HCT116 (cell line): ENCODE measurements at regions not wholly inside any gene's neighbourhood (a gene's known extent, or its start where the extent isn't known, plus 50 kb on each side); places are given as distances from the start of the nearest gene placed in this dataset.

Experiments
- RAD21 ChIP-seq: IDR thresholded peaks from 2 replicates; pipeline ENCODE4 v1.6.1; 2012; ENCODE audit warnings: low read depth, mild to moderate bottlenecking
- ZFX ChIP-seq: fragments of 450-650 bp; IDR thresholded peaks from 2 replicates; pipeline ENCODE4 v1.6.1; 2017
- TF ChIP-seq, protein P1 (sequence below), 3 experiments: fragments of 200-600 bp in 1 of 3; sonication (generic) in 1 of 3; IDR thresholded peaks in 2 of 3; conservative IDR thresholded peaks in 1 of 3; 2 replicates each; pipeline ENCODE4 v1.5.1; 2012 to 2017; ENCODE audit warnings: low read depth in 2 of 3, low read length in 2 of 3, antibody characterized with exemption in 1 of 3, borderline replicate concordance in 1 of 3, control low read depth in 1 of 3, mild to moderate bottlenecking in 1 of 3, mixed read lengths in 1 of 3, mixed run types in 1 of 3, moderate library complexity in 1 of 3; ENCODE audit not compliant: insufficient read depth in 1 of 3

DNA sequence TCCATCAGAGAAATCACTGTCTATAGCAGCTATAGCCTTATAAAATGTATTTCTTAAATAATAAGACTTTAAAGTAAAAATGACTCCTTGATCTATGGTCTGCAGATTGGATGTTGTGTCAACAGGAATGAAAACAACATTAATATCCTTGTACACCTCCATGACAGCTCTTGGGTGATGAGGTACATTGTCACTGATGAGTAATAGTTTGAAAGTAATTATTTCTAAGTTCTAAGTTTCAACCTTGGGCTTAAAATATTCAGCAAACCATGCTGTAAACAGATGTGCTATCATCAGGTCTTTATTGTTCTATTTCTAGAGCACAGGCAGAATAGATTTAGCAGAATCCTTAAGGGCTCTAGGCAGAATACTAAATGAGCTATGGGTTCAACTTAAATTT, 568.2 kb upstream of the BCHE start:
- TF ChIP-seq, protein P1, sequence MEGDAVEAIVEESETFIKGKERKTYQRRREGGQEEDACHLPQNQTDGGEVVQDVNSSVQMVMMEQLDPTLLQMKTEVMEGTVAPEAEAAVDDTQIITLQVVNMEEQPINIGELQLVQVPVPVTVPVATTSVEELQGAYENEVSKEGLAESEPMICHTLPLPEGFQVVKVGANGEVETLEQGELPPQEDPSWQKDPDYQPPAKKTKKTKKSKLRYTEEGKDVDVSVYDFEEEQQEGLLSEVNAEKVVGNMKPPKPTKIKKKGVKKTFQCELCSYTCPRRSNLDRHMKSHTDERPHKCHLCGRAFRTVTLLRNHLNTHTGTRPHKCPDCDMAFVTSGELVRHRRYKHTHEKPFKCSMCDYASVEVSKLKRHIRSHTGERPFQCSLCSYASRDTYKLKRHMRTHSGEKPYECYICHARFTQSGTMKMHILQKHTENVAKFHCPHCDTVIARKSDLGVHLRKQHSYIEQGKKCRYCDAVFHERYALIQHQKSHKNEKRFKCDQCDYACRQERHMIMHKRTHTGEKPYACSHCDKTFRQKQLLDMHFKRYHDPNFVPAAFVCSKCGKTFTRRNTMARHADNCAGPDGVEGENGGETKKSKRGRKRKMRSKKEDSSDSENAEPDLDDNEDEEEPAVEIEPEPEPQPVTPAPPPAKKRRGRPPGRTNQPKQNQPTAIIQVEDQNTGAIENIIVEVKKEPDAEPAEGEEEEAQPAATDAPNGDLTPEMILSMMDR (IDR thresholded peaks at IDR 0.05 in 2 of 3, conservative IDR thresholded peaks at IDR 0.05 in 1 of 3; ENCODE audit: borderline replicate concordance in 1 of 3, insufficient read depth in 1 of 3, low read depth in 2 of 3, low read length in 2 of 3) = no peak
- no peak for TF ChIP-seq ZFX
- TF ChIP-seq RAD21 = no peak
